ENCODE measurements at regions not wholly inside any gene's neighbourhood (a gene's known extent, or its start where the extent isn't known, plus 50 kb on each side); places are given as distances from the start of the nearest gene placed in this dataset.
"Not testable (repeated sequence)": the region's sequence is repeated elsewhere in the genome, so short reads cannot be mapped to it uniquely, and the experiment has no call there.

GRCh38 chr2:14828968-14829367, 196.5 kb downstream of the LRATD1 start:
- DNase-seq: no peak

GRCh38 chr2:14831458-14831857, 198.9 kb downstream of the LRATD1 start:
- DNase-seq: peak; percentile 5

- DNase-seq: no peak
Observed at GRCh38 chr2:14843507-14844204, 211.1 kb downstream of the LRATD1 start.

- no peak for DNase-seq
Observed at GRCh38 chr2:14855751-14856150, 223.2 kb downstream of the LRATD1 start.

GRCh38 chr2:14861181-14861580, 228.7 kb downstream of the LRATD1 start:
- DNase-seq: no peak

- no peak for DNase-seq
Observed at GRCh38 chr2:14866736-14867352, 234.3 kb downstream of the LRATD1 start.

- DNase-seq: no peak
Observed at GRCh38 chr2:14867853-14868252, 235.3 kb downstream of the LRATD1 start.

GRCh38 chr2:14872779-14873325, 240.3 kb downstream of the LRATD1 start:
- DNase-seq: no peak

GRCh38 chr2:14881651-14882327, 249.3 kb downstream of the LRATD1 start:
- no peak for DNase-seq

GRCh38 chr2:14884651-14885050, 252.1 kb downstream of the LRATD1 start:
- no peak for DNase-seq

GRCh38 chr2:14891546-14891945, 259.0 kb downstream of the LRATD1 start:
- DNase-seq: no peak

- peak; percentile 35 for DNase-seq
Observed at GRCh38 chr2:14896330-14897030, 264.0 kb downstream of the LRATD1 start.

GRCh38 chr2:14899621-14900414, 267.3 kb downstream of the LRATD1 start:
- no peak for DNase-seq

- no peak for DNase-seq
Observed at GRCh38 chr2:14901737-14902136, 269.2 kb downstream of the LRATD1 start.

GRCh38 chr2:14902953-14903352, 270.4 kb downstream of the LRATD1 start:
- DNase-seq: no peak

GRCh38 chr2:14903709-14904374, 271.3 kb downstream of the LRATD1 start:
- no peak for DNase-seq

GRCh38 chr2:14904378-14904777, 271.9 kb downstream of the LRATD1 start:
- not testable (repeated sequence) for DNase-seq

- DNase-seq: no peak
Observed at GRCh38 chr2:14905571-14905970, 273.1 kb downstream of the LRATD1 start.

- DNase-seq: no peak
Observed at GRCh38 chr2:14907014-14907612, 274.6 kb downstream of the LRATD1 start.

GRCh38 chr2:14909795-14910194, 277.3 kb downstream of the LRATD1 start:
- DNase-seq: peak; percentile 44

GRCh38 chr2:14910654-14911053, 278.1 kb downstream of the LRATD1 start:
- DNase-seq: peak; percentile 30
